HG03432 (cell line): ENCODE measurements at regions not wholly inside any gene's neighbourhood (a gene's known extent, or its start where the extent isn't known, plus 50 kb on each side); places are given as distances from the start of the nearest gene placed in this dataset.

Source experiments
- ATAC-seq: cut with Tn5 transposase; IDR thresholded peaks from one replicate; pipeline ENCODE4 v1.9.1; 2021; ENCODE audit warnings: mild to moderate bottlenecking, moderate library complexity; ENCODE audit not compliant: unreplicated experiment

DNA sequence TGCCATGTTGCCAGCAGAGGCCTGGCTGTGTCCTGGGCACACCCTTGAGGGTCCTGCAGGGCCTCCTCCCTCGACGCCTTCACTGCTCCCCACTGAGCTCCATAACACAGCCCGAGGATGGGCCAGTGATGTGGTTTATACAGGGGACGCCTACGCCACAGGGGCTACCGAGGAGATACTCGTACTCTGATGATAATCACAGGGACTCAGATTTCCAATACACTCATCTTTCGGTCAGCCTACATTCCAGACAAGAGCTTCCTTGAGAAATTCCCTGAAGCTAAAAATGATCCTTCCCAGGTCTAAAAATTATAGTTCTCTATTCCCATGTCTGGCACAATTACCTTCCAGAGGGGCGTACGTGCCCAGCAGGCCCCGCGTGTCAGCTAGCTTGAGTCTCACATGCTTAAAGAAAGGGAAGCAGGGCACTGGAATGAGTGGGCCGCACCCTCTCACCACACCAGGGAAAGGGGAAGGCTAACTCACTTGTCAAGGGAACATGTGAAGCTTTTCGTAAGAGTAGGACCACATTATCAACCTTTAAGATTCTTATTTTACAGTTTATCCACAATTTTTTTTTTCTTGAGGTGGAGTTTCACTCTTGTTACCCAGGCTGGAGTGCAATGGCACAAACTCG, 159.5 kb upstream of the NDUFV2 start:
- ATAC-seq = no peak

- no peak for ATAC-seq
These were observed 158.3 kb upstream of the NDUFV2 start for GRCh38 chr18:8943900-8944870.

GRCh38 chr18:8944871-8945245, 157.6 kb upstream of the NDUFV2 start:
- ATAC-seq = no peak

GRCh38 chr18:8945514-8945913, 157.0 kb upstream of the NDUFV2 start:
- ATAC-seq = no peak

GRCh38 chr18:8946066-8946838, 156.2 kb upstream of the NDUFV2 start:
- no peak for ATAC-seq

- no peak for ATAC-seq
These were observed 154.9 kb upstream of the NDUFV2 start for GRCh38 chr18:8947566-8947965.

DNA sequence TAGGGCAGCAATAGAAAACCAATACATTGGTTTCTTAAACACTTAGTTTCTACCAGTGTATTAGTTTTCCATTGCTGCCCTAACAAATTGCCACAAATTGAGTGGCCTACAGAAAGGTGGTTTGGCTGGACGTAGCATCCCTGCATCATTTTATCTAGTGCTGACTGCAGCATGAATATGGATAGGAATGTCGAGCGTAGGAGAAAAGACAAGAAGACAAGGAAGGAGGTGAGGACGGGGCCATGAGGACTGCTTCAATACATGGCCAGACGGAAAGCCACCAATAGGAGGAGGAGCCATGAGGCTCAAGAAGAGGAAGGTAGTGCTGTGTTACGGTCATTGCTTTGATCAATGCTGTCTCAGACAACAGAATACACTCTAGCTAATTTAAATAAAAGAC, 154.5 kb upstream of the NDUFV2 start:
- no peak for ATAC-seq

- ATAC-seq = no peak
These were observed 153.9 kb upstream of the NDUFV2 start for GRCh38 chr18:8948471-8949149.

- ATAC-seq = no peak
These were observed 153.3 kb upstream of the NDUFV2 start for GRCh38 chr18:8949206-8949605.

GRCh38 chr18:8951491-8951890, 151.0 kb upstream of the NDUFV2 start:
- peak; percentile 60 for ATAC-seq

- ATAC-seq = no peak
These were observed 150.3 kb upstream of the NDUFV2 start for GRCh38 chr18:8952174-8952573.

DNA sequence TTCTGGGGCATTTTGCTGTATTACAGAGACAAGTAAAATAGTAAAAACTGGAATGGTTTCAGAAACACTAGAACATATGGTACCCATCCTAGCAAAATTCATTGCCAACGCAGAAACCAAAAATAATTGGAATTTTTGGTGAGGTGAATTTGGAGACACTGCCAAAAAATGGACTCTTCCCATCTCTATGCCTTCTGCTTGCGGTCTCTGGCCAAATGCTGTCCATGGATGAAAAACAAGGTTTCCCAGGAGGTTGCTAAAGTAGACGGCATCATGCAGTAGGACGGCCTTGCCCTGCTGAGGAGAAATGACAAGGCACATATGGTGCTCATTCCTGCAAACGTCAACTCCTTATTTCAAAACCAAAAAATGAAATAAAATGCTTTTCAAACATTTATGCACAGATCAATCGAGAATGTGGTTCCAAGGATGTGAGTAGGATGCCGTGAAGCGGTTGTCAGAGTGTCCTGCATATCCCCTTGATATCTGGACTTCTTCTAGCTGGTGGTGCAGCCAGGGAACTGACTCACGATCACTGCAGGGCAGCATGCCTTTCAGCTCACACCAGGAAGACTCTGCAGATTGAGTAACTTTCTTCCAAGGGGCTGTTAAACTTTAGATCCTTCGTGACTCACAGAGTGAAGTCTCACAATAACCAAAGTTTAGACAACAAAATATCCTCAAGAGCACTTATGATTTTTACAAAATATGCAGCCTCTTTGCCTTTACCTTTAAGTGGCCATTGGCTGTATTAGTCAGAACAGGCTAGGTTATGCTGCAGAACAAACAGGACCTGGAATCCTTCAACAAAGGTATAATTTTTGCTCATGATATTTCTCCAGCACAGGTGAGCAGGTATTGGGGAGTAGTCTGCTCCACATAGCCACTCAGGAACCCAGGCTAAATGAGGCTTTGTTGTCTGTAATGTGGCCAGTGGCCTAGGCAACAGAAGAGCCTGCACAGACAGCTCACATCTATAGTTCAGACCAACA, 149.4 kb upstream of the NDUFV2 start:
- ATAC-seq = no peak

GRCh38 chr18:8957731-8958130, 144.8 kb upstream of the NDUFV2 start:
- ATAC-seq = no peak

- ATAC-seq = no peak
These were observed 143.8 kb upstream of the NDUFV2 start for GRCh38 chr18:8958660-8959059.

- ATAC-seq = no peak
These were observed 142.9 kb upstream of the NDUFV2 start for GRCh38 chr18:8959551-8960135.

- no peak for ATAC-seq
These were observed 141.5 kb upstream of the NDUFV2 start for GRCh38 chr18:8960740-8961657.

- ATAC-seq = no peak
These were observed 140.2 kb upstream of the NDUFV2 start for GRCh38 chr18:8962192-8962779.
